Astrocyte of the spinal cord (primary cell): ENCODE measurements at regions not wholly inside any gene's neighbourhood (a gene's known extent, or its start where the extent isn't known, plus 50 kb on each side); places are given as distances from the start of the nearest gene placed in this dataset.

Experiments used
- DNase-seq: peaks from one replicate; pipeline ENCODE4 v3.0.0; 2011; ENCODE audit warnings: low read depth, low spot score
- H3K4me3 ChIP-seq: 2 replicates; pipeline ENCODE4 v1.5.1; 2011; ENCODE audit warnings: low read depth, mild to moderate bottlenecking, low read length, moderate library complexity
- CTCF ChIP-seq: IDR thresholded peaks from 2 replicates; pipeline ENCODE4 v1.5.1; 2012; ENCODE audit warnings: low read depth, mild to moderate bottlenecking, low read length, inconsistent platforms
- in situ Hi-C: cut with HindIII; loops from 2 replicates; pipeline ENCODE4 v1.10.0; 2017; ENCODE audit warnings: low sequenced_read_pairs

- TF ChIP-seq CTCF: no peak
- in situ Hi-C loops: no loop called here
- H3K4me3 ChIP-seq: no peak overlapping the region
- DNase-seq: no peak
These were observed 60.2 kb upstream of the SPTLC1 start for GRCh38 chr9:92175441-92175840.

DNA sequence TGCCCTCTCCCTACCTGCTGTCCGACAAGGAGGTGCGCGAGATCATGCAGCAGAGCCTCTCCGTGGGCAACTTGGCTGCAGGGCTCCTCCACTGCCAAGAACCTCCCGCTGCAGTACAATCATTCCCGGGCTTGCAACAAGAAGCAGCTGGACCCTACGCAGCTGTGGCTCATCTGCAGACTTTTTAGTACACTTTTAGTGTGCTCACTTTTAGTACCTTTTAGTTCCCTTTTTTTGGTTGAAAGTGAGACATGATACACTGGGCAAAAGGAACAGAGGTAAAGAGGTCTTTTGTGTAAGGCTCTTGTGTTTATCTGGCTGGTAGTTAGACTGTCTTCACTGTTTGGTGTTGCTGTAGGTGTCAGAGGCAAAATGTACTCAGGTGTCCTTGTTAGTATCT, 58.1 kb upstream of the SPTLC1 start:
- no peak for TF ChIP-seq CTCF
- DNase-seq: no peak
- in situ Hi-C loops: no loop called here
- no peak overlapping the region for H3K4me3 ChIP-seq

GRCh38 chr9:92171822-92172221, 56.6 kb upstream of the SPTLC1 start:
- TF ChIP-seq CTCF: no peak
- DNase-seq: no peak
- in situ Hi-C loops: no loop called here
- H3K4me3 ChIP-seq: no peak overlapping the region

GRCh38 chr9:92171281-92171680, 56.1 kb upstream of the SPTLC1 start:
- TF ChIP-seq CTCF: no peak
- in situ Hi-C loops: no loop called here
- no peak for DNase-seq
- H3K4me3 ChIP-seq: no peak overlapping the region

- no peak for TF ChIP-seq CTCF
- in situ Hi-C loops: no loop called here
- DNase-seq: no peak
- H3K4me3 ChIP-seq: no peak overlapping the region
These were observed 55.6 kb upstream of the SPTLC1 start for GRCh38 chr9:92170848-92171247.

DNA sequence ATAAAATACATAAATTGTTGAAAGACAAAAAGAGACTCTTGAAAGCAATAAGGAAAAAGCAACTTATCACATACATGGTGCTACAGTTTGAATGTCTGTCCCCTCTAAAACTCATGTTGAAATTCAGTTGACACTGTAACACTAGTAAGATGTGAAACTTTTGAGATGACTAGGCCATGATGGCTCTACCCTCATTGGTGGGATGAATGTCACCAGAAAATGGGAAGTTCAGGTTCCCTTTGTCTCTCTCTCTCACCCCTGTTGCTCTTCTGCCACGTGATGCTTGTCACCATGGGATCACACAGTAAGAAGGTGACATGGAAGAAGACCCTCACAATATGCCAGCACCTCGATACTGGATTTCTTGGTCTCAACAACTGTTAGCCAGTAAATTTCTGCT, 50.3 kb upstream of the SPTLC1 start:
- TF ChIP-seq CTCF: no peak
- no peak for DNase-seq
- no peak overlapping the region for H3K4me3 ChIP-seq
- in situ Hi-C loops: no loop called here
